ENCODE measurements at regions not wholly inside any gene's neighbourhood (a gene's known extent, or its start where the extent isn't known, plus 50 kb on each side); places are given as distances from the start of the nearest gene placed in this dataset.
"Not testable (repeated sequence)": the region's sequence is repeated elsewhere in the genome, so short reads cannot be mapped to it uniquely, and the experiment has no call there.

DNA sequence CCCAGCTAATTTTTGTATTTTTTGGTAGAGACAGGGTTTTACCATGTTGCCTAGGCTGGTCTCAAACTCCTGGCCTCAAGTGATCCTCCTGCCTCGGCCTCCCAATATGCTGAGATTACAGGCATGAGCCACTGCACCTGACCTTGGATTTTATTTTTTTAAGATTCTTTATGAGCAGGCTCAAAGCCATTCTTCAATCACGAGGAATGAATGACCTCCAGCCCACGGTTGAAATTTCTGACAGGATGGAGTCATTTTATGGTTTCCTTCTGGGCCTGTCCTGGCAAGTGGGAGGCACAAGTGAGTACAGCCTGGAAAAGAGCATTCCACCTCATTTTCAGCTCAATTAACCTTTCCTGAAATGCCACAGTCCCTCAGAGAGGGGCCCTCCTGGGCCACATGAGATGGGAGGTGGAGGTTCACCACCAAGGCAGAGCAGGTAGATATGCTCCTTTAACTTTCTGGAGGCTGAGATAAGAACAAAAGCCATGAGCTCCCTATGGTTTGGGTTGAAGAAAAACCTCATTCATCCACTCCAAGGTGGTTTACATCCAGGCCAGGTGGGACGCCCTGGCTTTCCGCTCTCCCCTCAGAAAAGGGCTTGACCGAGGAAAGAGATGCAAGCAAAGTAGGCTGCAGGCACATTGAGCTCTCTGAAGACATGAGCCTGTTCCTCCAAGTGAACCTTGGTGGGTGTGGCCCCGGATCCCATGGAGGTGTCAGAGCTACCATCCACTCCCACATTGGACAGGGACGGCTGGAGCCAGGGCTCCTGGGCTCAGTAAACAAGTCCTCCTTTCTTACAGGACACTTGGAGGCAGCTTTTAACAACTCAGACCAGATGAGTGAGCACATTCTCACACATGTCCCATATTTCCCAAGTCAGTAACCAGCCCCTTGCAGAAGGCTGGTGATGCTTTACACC, 208.5 kb upstream of the SSTR4 start:
- CTCF ChIA-PET = no interaction called here
- no peak for DNase-seq (ENCODE audit: extremely low spot score)
- TF ChIP-seq FOXK2 (IDR thresholded peaks at IDR 0.05) (no peak), ZNF384 (IDR thresholded peaks at IDR 0.05) (no peak), FOXA1 (IDR thresholded peaks at IDR 0.05) (no peak), ARNT (IDR thresholded peaks at IDR 0.05) (no peak), TARDBP (IDR thresholded peaks at IDR 0.05) (no peak), SP1 (IDR thresholded peaks at IDR 0.05) (no peak), ELF4 (IDR thresholded peaks at IDR 0.05) (no peak), FOXM1 (IDR thresholded peaks at IDR 0.05; ENCODE audit: borderline replicate concordance) (no peak), HDGF (IDR thresholded peaks at IDR 0.05; ENCODE audit: borderline replicate concordance) (no peak), LEF1 (IDR thresholded peaks at IDR 0.05; ENCODE audit: borderline replicate concordance) (no peak), CTBP1 (IDR thresholded peaks at IDR 0.05; ENCODE audit: borderline replicate concordance) (no peak)

DNA sequence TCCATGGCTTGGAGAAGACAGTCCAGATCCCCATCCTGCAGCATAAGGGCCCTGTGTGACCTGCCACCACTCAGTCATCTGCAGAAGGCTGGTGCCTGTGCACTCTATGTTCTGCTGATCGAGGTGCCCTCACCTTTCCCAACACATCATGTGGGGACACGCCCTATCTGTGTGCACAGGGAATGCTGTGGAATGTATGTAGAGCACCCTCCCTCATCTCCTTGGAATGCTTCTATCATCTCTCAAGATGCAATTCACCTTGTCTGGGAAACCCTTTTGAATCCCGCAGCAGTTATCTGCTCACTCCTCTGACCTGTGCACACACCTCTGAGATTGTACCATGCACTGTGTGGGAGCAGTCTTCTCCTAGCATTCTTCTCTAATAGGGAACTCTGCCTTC, 207.2 kb upstream of the SSTR4 start:
- ChIA-PET POLR2A (no interaction called here), CTCF (no interaction called here)
- DNase-seq (ENCODE audit: extremely low spot score) = no peak
- TF ChIP-seq LEF1 (IDR thresholded peaks at IDR 0.05; ENCODE audit: borderline replicate concordance) = no peak
- TF ChIP-seq, protein P1, sequence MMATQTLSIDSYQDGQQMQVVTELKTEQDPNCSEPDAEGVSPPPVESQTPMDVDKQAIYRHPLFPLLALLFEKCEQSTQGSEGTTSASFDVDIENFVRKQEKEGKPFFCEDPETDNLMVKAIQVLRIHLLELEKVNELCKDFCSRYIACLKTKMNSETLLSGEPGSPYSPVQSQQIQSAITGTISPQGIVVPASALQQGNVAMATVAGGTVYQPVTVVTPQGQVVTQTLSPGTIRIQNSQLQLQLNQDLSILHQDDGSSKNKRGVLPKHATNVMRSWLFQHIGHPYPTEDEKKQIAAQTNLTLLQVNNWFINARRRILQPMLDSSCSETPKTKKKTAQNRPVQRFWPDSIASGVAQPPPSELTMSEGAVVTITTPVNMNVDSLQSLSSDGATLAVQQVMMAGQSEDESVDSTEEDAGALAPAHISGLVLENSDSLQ (IDR thresholded peaks at IDR 0.05) = no peak
- no peak for TF ChIP-seq FOXM1 (IDR thresholded peaks at IDR 0.05; ENCODE audit: borderline replicate concordance)
- no peak for TF ChIP-seq TARDBP (IDR thresholded peaks at IDR 0.05)
- no peak for TF ChIP-seq CTBP1 (IDR thresholded peaks at IDR 0.05; ENCODE audit: borderline replicate concordance)
- no peak for TF ChIP-seq HDGF (IDR thresholded peaks at IDR 0.05; ENCODE audit: borderline replicate concordance)
- no peak for TF ChIP-seq ELF4 (IDR thresholded peaks at IDR 0.05)
- TF ChIP-seq SP1 (IDR thresholded peaks at IDR 0.05) = no peak
- TF ChIP-seq BHLHE40 (IDR thresholded peaks at IDR 0.05; ENCODE audit: borderline replicate concordance) = no peak
- TF ChIP-seq FOXK2 (IDR thresholded peaks at IDR 0.05) = no peak
- no peak for TF ChIP-seq FOXA1 (IDR thresholded peaks at IDR 0.05)
- TF ChIP-seq SUZ12 (IDR thresholded peaks at IDR 0.05) = no peak
- no peak for TF ChIP-seq ARNT (IDR thresholded peaks at IDR 0.05)

More for the DNA sequence above, 208.5 kb upstream of the SSTR4 start:
- POLR2A ChIA-PET = no interaction called here

DNA sequence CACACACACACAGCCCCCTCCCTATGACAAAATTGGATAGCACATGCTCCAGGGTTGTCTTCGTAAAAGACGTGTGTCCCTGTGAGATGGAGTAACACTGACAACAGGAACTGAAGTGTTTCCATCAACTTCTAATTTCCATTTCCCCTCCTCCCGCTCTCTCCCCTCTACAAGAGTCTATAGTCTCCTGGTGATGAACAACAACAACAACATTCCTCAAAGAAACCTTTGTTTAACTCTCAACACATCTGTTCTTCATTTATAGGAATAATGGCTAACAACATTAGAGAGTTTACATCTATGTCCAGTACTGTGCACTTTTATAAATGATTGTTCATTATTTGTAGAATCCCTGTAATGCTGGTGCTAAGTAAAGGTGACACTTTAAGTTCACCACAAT, 205.8 kb upstream of the SSTR4 start:
- ChIA-PET CTCF (no interaction called here), POLR2A (no interaction called here)
- no peak for TF ChIP-seq ARNT (IDR thresholded peaks at IDR 0.05)
- no peak for TF ChIP-seq FOXA1 (IDR thresholded peaks at IDR 0.05)
- no peak for TF ChIP-seq CTBP1 (IDR thresholded peaks at IDR 0.05; ENCODE audit: borderline replicate concordance)
- TF ChIP-seq SUZ12 (IDR thresholded peaks at IDR 0.05) = no peak
- no peak for TF ChIP-seq ZNF384 (IDR thresholded peaks at IDR 0.05)
- TF ChIP-seq SP1 (IDR thresholded peaks at IDR 0.05) = no peak
- TF ChIP-seq BHLHE40 (IDR thresholded peaks at IDR 0.05; ENCODE audit: borderline replicate concordance) = no peak
- TF ChIP-seq, protein P1 (IDR thresholded peaks at IDR 0.05) = no peak
- TF ChIP-seq HDGF (IDR thresholded peaks at IDR 0.05; ENCODE audit: borderline replicate concordance) = no peak
- no peak for DNase-seq (ENCODE audit: extremely low spot score)

DNA sequence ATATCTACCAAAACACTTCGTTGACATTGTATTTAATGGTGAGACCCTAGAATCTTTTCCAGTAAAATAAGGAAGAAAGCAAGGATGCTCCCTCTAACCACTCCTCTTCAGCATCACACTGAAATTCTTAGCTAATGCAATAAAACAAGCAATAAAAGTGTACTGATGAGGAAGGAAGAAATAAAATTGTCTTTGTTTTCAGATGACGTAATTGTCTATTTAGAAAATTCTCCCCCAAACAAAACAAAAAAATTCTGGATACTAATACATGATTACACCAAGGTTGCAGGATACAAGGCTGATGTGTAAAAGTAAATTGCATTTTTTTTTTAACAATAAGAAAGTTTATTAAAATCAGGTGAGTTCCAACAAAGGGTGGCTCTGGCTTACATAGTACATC, 205.0 kb upstream of the SSTR4 start:
- CTCF ChIA-PET = no interaction called here
- POLR2A ChIA-PET = no interaction called here
- no peak for DNase-seq (ENCODE audit: extremely low spot score)
- TF ChIP-seq FOXK2 (IDR thresholded peaks at IDR 0.05) (no peak), HDGF (IDR thresholded peaks at IDR 0.05; ENCODE audit: borderline replicate concordance) (no peak), FOXM1 (IDR thresholded peaks at IDR 0.05; ENCODE audit: borderline replicate concordance) (no peak), FOXA1 (IDR thresholded peaks at IDR 0.05) (no peak), SP1 (IDR thresholded peaks at IDR 0.05) (no peak), ZNF384 (IDR thresholded peaks at IDR 0.05) (no peak), NFRKB (IDR thresholded peaks at IDR 0.05) (no peak), L3MBTL2 (conservative IDR thresholded peaks at IDR 0.05) (no peak), CTBP1 (IDR thresholded peaks at IDR 0.05; ENCODE audit: borderline replicate concordance) (no peak), SUZ12 (IDR thresholded peaks at IDR 0.05) (no peak), ELF4 (IDR thresholded peaks at IDR 0.05) (no peak), LEF1 (IDR thresholded peaks at IDR 0.05; ENCODE audit: borderline replicate concordance) (no peak), ARNT (IDR thresholded peaks at IDR 0.05) (no peak), BHLHE40 (IDR thresholded peaks at IDR 0.05; ENCODE audit: borderline replicate concordance) (no peak)
- TF ChIP-seq, protein P1 (IDR thresholded peaks at IDR 0.05) = no peak

DNA sequence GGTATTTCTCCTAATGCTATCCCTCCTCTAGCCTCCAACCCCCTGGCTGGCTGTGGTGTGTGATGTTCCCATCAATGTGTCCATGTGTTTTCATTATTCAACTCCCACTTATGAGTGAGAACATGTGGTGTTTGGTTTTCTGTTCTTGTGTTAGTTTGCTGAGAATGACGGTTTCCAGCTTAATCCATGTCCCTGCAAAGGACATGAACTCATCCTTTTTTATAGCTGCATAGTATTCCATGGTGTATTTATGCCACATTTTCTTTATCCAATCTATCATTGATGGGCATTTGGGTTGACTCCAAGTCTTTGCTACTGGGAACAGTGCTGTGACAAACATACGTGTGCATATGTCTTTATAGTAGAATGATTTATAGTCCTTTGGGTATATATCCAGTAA, 204.4 kb upstream of the SSTR4 start:
- POLR2A ChIA-PET; CTCF ChIA-PET; DNase-seq (ENCODE audit: extremely low spot score): not testable (repeated sequence)

DNA sequence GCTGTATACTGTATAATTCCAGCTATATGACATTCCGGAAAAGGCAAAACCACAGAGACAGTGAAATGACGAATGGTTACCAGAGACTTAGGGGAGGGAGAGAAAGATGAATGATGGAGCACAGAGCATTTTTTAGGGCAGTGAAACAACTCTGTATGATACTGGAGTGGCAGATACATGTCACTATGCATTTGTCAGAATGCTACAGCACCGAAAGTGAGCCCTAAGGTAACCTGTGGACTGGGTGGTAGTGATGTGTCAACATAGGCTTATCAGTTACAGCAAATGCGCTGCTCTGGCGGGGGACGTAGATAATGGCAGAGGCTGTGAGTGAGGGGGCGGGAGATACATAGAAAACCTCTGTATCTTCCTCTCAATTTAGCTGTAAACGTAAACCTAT, 201.3 kb upstream of the SSTR4 start:
- POLR2A ChIA-PET = no interaction called here
- no peak for TF ChIP-seq ARNT (IDR thresholded peaks at IDR 0.05)
- TF ChIP-seq LEF1 (IDR thresholded peaks at IDR 0.05; ENCODE audit: borderline replicate concordance) = no peak
- no peak for TF ChIP-seq SUZ12 (IDR thresholded peaks at IDR 0.05)
- no peak for TF ChIP-seq L3MBTL2 (conservative IDR thresholded peaks at IDR 0.05)
- no peak for TF ChIP-seq FOXA1 (IDR thresholded peaks at IDR 0.05)
- no peak for TF ChIP-seq FOXM1 (IDR thresholded peaks at IDR 0.05; ENCODE audit: borderline replicate concordance)
- no peak for TF ChIP-seq HDGF (IDR thresholded peaks at IDR 0.05; ENCODE audit: borderline replicate concordance)
- TF ChIP-seq NFRKB (IDR thresholded peaks at IDR 0.05) = no peak
- no peak for TF ChIP-seq ZNF384 (IDR thresholded peaks at IDR 0.05)
- DNase-seq (ENCODE audit: extremely low spot score) = no peak
- CTCF ChIA-PET = interaction anchor here (1.0 kb wide), 1 partner anchor 114 kb away, joined by 3 read pairs; no protein-coding TSS in a partner anchor

Measured in HEK293T (cell line).